GM21360 (cell line): ENCODE measurements at regions not wholly inside any gene's neighbourhood (a gene's known extent, or its start where the extent isn't known, plus 50 kb on each side); places are given as distances from the start of the nearest gene placed in this dataset.

ENCODE experiments used
- ATAC-seq: cut with Tn5 transposase; IDR thresholded peaks from one replicate; pipeline ENCODE4 v1.9.1; 2021; ENCODE audit warnings: mild to moderate bottlenecking, moderate library complexity; ENCODE audit not compliant: unreplicated experiment

GRCh38 chrX:124518885-124519284, 172.5 kb downstream of the SH2D1A start:
- no peak for ATAC-seq

DNA sequence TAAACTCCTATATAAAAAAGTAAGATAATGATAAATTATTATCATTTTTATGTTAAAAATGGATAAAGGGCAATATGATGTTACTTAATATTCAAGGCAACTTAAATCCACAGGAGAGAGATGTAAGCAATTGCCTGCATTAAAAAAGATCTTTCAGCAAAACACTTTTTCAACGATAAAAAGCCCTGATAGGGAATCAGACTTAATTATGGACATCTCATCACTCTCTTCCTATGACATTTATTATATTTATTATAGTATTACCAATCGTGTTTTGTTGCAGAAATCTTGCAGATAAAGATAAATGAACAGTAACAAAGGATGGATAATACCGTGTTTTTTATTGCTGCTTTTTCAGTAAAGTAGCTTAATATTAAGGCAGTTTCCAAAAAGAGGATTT, 178.5 kb downstream of the SH2D1A start:
- ATAC-seq, result no peak

DNA sequence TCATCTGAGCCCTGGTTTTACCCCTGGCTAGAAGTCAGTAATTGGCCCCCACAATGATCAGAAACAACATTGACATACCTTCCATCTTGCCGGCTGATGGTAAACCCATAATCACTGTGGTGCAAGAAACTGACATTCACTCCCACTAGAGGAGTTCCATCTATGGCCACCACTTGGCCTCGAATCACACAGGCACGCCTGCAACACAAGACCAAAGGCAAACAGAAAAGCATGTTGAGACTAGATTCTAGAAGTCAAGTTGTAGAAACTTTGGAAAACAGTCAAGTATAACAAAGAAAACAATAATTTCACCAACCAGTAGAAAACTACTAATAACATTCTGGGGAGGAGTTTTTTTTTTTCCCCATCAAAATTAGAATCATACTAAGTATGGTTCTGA, 183.4 kb downstream of the SH2D1A start:
- no peak for ATAC-seq

DNA sequence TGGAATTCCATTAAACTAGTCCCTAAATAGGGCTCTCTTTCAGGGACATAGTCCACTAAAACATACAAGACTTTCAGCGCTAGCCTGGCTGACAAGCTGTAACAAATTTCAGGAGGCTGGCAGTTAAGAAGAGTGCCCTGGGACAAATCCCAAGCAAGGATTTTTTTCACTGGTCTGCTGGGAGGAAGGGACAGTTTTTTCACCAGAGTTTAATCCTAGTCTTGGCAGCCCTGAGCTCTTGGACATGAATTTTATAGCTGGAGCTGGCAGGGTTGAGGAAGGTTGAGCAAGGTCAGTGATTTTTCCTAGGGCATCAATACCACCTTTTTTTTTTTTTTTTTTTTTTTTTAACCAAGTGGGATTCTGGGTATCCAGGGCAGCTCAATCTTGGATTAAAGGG, 184.4 kb downstream of the SH2D1A start:
- no peak for ATAC-seq

GRCh38 chrX:124534536-124534935, 188.2 kb downstream of the SH2D1A start:
- ATAC-seq, result no peak

DNA sequence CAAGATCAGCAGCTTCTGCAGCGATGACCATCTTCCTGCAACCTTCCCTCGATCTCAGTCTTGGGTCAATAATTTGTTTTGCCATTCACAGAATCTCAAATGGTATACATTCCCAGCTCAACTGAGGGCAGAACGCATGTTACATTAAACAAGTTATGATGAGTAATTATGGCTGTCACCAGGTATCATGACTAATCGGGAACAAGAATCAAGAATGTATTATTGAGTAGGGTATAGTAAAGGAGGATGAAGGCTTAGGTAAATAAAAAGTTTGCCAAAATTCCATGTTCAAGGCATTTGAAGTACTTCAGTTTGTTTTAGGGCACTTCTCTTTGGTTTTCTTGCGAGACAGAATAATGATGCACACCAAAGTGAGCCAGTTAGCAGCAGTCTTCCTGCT, 194.1 kb downstream of the SH2D1A start:
- ATAC-seq, result no peak

GRCh38 chrX:124548571-124548970, 202.2 kb downstream of the SH2D1A start:
- no peak for ATAC-seq

GRCh38 chrX:124555036-124555595, 208.8 kb downstream of the SH2D1A start:
- no peak for ATAC-seq

GRCh38 chrX:124557976-124558375, 211.6 kb downstream of the SH2D1A start:
- ATAC-seq, result no peak

DNA sequence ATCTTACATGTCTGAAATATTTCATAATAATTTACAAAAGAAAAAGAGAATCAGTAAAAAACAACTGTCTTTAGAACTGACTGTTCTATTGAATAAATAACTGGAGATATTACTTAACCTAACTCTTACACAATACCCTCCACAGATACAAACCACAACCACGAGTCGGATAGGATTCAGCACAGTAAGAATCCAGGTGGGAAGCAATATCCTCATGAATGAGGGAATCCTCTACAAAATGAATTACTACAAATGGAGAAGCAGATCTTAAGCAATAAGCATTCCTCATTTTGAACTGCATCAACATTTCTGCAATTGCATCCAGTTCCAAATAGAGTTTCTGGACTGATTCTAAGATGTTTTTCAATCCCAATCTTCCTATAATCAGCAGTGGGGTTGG, 227.1 kb downstream of the SH2D1A start:
- ATAC-seq, result no peak

DNA sequence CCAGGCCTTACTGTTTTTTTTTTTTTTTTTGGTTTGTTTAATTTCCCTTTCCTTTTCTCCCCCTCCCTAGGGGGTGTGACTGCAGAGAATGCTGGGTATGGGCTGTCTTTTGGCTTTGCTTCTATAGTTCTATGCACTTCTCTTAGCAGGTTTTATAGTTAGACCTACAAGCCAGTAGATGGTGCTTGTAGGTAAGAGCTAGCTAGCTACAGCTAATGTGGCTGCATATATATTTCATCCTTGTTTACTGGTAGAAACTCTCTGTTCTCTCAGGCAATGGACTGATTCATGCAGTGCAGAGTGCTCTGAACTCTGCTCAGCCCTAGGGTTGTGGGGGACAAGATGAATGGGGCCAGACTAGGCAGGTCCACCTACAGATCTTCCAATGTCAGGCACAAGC, 246.4 kb downstream of the SH2D1A start:
- no peak for ATAC-seq

DNA sequence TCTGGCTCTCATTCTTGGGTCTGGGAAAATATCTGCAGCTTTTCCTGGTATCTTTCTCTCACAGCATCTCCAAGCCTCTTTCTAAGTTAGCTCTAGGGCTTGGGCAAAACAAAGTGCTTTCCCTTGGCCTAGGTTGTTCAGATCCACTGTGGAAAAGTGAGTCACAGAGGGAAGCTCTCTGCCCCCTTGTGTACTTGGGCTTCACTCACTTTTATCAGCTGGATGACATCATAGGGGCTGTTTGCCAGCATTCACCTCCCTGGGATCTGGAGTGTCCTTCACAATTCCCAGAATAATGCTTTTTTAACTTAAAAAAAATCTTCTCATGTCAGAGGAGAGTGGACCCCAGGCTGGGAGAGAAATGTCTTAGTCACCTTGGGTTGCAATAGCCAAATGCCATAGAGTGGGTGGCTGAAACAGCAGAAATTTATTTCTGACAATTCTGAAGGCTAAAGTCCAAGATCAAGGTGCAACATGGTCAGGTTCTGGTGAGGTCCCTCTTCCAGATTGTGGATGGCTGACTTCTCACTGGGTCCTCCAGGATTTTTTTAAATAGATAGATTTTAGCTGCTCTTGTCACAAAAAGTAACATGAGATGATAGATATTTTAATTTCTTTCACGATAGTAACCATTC, 247.8 kb downstream of the SH2D1A start:
- no peak for ATAC-seq

DNA sequence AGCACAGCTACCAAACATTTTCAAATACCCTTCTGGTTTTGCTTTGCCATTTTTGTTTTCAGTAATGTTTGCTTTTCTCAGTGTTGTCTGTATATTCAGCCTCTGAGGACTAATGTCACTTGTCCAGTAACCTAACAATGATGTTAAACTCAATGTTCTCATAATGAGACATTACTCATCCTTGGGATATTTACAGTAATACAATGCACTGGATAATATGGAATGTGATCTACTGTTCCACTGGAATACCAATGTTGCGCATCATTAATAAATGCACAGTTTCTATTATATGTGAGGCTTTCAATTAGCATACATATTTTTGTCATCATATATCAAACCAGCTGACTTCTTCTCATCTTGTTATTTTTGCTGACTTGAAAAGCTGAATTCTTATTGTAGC, 259.1 kb downstream of the SH2D1A start:
- no peak for ATAC-seq

DNA sequence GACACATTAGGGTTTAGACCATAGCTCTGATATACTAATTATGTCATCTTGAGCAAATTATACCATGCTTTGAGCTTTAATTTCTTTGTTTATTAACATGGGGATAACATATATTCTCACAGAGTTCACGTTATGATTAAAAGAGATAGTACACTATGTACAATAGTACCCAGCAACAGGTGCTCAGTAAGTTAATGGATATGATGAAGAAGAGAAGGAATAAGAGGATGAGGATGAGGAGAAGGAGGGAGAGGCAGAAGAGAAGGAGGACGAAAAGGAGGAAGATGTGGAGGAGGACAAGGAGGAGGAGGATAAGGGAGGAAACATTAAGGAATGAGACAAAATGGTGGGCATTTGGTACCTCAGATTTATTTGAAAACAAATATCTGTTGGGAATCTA, 260.4 kb downstream of the SH2D1A start:
- no peak for ATAC-seq

DNA sequence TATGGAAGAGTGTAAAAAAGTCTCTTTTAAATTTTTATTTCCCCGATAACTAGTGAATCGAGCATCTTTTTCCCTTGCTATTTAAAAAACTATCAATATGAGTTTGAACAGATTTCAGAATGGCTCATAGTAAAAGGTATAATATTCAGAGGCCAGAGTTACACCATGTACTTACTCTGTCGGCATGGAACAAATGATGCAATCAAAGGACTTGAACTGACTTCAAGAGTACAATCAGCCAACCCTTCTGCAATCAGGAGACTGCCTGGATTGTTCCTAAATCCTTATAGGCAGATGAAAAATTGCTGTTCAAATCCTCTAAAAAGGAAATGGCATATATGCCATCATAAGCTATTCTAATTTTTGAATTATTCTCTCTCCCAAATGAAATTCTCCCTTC, 273.3 kb downstream of the SH2D1A start:
- no peak for ATAC-seq

- ATAC-seq, result no peak
These were observed 288.0 kb downstream of the SH2D1A start for GRCh38 chrX:124634363-124634762.

DNA sequence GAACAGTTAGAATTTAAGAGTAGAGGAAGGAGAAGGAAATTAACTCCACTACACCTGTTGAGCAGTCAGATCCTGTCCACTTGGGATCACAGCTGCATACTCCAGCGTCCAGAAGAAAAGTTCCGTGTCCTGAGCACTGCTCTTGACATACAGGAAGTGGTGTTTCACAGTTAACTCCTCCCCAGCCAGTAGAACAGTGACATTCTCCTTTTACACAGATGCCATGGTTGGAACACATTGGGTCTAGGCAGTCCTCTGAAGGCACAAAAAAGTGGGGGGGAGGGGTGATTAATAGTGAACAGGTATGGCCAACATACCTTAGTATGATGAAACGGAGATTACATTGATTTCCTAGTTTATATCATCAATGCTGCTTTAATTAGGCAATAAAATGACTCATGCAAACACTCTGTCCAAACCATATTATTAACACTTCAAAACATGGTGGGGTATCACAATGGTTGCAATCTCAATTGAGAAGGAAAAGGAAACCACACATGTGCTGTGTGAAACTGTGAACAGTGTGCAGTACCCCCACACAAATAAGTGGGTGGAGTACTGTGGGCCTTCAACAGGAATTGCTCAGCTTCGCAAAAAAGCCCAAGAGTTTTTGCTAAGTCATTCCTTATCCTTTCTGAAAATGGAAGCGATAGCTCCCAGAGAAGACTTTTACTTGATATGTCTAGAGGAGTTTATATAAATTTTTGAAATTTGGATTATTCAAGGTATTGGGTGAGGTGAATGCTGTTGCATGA, 295.6 kb downstream of the SH2D1A start:
- ATAC-seq, result no peak

- no peak for ATAC-seq
These were observed 300.0 kb downstream of the SH2D1A start for GRCh38 chrX:124646403-124646802.

GRCh38 chrX:124651031-124651430, 304.7 kb downstream of the SH2D1A start:
- no peak for ATAC-seq

DNA sequence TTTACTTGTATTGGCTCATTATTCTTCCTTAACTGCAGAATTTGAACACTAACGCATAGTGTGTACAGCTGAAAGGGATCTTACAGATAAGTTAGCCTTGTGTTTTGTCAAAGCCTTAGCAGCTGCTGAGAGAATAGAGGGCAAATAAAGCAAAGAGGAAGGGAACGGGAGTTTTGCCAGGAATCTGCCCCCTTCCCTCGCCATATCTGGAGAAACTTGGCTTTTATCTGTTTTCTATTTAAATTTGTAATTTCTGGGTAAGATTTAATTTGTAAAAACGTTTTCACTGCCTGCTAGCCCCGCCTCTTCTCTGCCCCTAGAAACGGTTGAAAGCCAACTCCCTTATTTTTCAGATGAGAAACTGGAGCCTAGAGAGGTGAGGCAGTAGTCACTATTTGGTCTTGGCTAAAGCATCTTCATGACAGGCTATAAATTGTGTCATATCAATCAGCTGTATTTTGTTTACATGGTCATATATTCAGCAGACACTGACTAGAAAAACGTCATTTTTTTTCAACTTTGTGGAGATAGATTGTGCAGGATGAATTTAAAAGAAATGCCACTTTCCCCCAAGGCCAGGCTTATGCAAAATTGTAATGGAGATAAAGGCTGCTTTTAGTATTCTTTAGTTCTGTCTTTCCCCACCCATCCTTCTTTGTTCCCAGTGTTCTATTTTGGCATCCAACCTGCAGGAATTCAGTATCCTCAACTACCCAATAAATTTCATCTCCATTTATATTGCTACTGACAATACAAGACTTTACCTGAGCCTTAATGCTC, 319.4 kb downstream of the SH2D1A start:
- no peak for ATAC-seq

- ATAC-seq, result no peak
These were observed 332.8 kb downstream of the SH2D1A start for GRCh38 chrX:124679199-124679598.

- no peak for ATAC-seq
These were observed 333.9 kb downstream of the SH2D1A start for GRCh38 chrX:124680287-124680686.
